ENCODE measurements at regions not wholly inside any gene's neighbourhood (a gene's known extent, or its start where the extent isn't known, plus 50 kb on each side); places are given as distances from the start of the nearest gene placed in this dataset.

DNA sequence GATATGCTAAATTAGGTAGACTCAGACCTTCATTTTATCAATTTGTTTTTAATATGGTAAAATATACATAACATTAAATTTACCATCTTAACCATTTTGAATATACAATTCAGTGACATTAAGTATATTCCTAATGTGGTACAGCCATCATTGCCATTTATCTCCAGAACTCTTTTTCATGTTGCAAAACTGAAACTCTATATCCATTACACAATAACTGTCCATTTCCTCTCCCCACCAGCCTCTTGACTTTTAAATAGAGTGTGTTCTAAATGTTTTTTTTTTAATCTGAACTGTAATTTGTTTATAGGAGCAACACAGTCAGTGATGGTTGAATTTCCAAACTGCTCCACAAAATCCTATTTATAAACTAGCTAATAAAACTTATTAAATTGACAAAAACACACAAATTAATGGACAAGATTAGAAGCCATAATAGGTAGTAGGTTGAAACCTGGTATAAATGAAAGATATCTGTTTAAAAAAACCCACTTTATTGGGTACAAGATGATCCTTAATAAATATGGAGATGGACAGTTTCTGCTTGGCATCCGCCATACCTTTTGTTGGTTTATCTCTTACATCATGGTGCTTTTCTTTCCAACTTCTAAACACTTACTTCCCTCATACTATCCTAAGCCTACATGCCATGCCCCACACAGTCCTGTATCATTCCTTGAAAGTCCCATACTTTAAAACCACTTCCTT, 142.4 kb downstream of the ZPLD1 start:
- H2AFZ ChIP-seq (ENCODE audit: low read length) = no peak overlapping the region
- H3K4me1 ChIP-seq (ENCODE audit: insufficient read depth, low read length) = no peaks in the 10 kb centered on the region
- no peak overlapping the region for H3K27ac ChIP-seq (ENCODE audit: low read depth, low read length)
- no peaks in the 10 kb centered on the region for H3K79me2 ChIP-seq (ENCODE audit: insufficient read depth, low read length)
- TF ChIP-seq, protein P1, sequence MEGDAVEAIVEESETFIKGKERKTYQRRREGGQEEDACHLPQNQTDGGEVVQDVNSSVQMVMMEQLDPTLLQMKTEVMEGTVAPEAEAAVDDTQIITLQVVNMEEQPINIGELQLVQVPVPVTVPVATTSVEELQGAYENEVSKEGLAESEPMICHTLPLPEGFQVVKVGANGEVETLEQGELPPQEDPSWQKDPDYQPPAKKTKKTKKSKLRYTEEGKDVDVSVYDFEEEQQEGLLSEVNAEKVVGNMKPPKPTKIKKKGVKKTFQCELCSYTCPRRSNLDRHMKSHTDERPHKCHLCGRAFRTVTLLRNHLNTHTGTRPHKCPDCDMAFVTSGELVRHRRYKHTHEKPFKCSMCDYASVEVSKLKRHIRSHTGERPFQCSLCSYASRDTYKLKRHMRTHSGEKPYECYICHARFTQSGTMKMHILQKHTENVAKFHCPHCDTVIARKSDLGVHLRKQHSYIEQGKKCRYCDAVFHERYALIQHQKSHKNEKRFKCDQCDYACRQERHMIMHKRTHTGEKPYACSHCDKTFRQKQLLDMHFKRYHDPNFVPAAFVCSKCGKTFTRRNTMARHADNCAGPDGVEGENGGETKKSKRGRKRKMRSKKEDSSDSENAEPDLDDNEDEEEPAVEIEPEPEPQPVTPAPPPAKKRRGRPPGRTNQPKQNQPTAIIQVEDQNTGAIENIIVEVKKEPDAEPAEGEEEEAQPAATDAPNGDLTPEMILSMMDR (IDR thresholded peaks at IDR 0.05; ENCODE audit: extremely low read depth, low read depth, low read length) = no peak
- DNase-seq (ENCODE audit: insufficient read length, low spot score, missing footprints) = peak; percentile 51
- no peak overlapping the region for H3K4me2 ChIP-seq (ENCODE audit: insufficient read depth, low read length)
- H3K36me3 ChIP-seq (ENCODE audit: insufficient read depth, low read length) = no peaks in the 10 kb centered on the region
- no peak overlapping the region for H3K4me3 ChIP-seq (ENCODE audit: insufficient read depth, low read length)
- H3K27me3 ChIP-seq (ENCODE audit: insufficient read depth, low read length) = no peaks in the 10 kb centered on the region
- H4K20me1 ChIP-seq (ENCODE audit: insufficient read depth, low read length) = no peaks in the 10 kb centered on the region
- no peaks in the 10 kb centered on the region for H3K9me3 ChIP-seq (ENCODE audit: low read depth, low read length)

GRCh38 chr3:102580760-102581159, 145.9 kb downstream of the ZPLD1 start:
- TF ChIP-seq, protein P1 (IDR thresholded peaks at IDR 0.05; ENCODE audit: extremely low read depth, low read depth, low read length) = no peak
- Histone ChIP-seq H2AFZ (ENCODE audit: low read length) (no peak overlapping the region), H3K4me3 (ENCODE audit: insufficient read depth, low read length) (no peak overlapping the region), H3K9me3 (ENCODE audit: low read depth, low read length) (no peaks in the 10 kb centered on the region), H3K27me3 (ENCODE audit: insufficient read depth, low read length) (no peaks in the 10 kb centered on the region), H3K79me2 (ENCODE audit: insufficient read depth, low read length) (no peaks in the 10 kb centered on the region), H4K20me1 (ENCODE audit: insufficient read depth, low read length) (no peaks in the 10 kb centered on the region), H3K27ac (ENCODE audit: low read depth, low read length) (no peak overlapping the region), H3K4me2 (ENCODE audit: insufficient read depth, low read length) (no peak overlapping the region), H3K4me1 (ENCODE audit: insufficient read depth, low read length) (no peaks in the 10 kb centered on the region), H3K36me3 (ENCODE audit: insufficient read depth, low read length) (no peaks in the 10 kb centered on the region)
- DNase-seq (ENCODE audit: insufficient read length, low spot score, missing footprints) = no peak

DNA sequence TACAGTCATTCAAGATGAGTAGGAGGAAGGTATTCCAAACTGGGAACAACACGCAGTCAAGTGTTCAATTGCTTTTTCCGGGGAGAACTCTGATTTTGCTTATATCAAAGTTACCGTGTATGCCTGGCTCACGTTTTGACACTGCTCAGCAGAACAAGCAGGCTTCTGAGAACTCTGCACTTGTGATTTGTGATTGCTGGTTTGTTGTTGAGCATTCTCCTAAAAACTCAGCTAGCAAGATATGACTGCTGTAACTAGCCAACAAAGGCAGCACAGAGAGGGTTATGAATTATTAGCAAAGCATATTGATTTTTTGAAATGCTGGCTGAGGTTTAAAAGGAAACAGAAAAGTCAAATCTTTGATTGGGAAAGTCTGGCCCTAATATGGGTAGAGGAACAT, 151.7 kb downstream of the ZPLD1 start:
- Histone ChIP-seq H3K27ac (ENCODE audit: low read depth, low read length) (no peak overlapping the region), H3K4me2 (ENCODE audit: insufficient read depth, low read length) (no peak overlapping the region), H3K79me2 (ENCODE audit: insufficient read depth, low read length) (no peaks in the 10 kb centered on the region), H3K9me3 (ENCODE audit: low read depth, low read length) (no peaks in the 10 kb centered on the region), H3K36me3 (ENCODE audit: insufficient read depth, low read length) (no peaks in the 10 kb centered on the region), H3K4me1 (ENCODE audit: insufficient read depth, low read length) (no peaks in the 10 kb centered on the region), H3K4me3 (ENCODE audit: insufficient read depth, low read length) (no peak overlapping the region), H3K27me3 (ENCODE audit: insufficient read depth, low read length) (no peaks in the 10 kb centered on the region), H2AFZ (ENCODE audit: low read length) (no peak overlapping the region), H4K20me1 (ENCODE audit: insufficient read depth, low read length) (no peaks in the 10 kb centered on the region)
- DNase-seq (ENCODE audit: insufficient read length, low spot score, missing footprints) = no peak
- TF ChIP-seq, protein P1 (IDR thresholded peaks at IDR 0.05; ENCODE audit: extremely low read depth, low read depth, low read length) = no peak

DNA sequence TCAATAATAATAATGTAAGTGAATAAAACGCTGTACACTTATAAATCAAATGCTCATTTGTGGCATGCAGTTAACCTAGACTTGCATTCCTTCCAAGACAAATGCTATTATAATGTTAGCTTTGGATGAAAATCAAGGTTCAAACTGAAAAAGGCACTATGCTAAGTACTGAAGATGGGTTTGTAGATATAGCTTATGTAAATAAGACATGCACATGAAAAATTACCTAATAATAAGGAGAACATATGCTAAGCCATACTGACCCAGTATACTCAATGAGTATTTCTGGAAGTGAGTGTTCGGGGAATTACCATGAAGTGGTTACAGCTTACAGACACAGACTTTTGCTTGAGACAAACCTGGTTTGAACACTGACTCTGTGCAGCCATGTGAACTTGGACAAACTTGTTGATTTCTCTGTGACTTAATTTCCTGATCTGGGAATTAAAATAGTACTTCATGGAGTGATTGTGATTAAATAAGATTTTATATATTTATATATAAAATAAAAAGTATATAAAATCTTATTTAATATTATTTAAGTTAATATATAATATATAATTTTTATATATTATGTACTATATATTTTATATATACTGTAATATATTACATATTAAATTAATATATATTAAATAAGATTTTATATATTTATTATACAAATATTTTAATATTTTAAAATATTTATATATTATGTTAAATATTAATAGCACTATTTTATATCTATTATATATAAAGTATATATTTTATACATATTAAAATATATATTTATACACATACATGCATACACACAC, 159.2 kb downstream of the ZPLD1 start:
- Histone ChIP-seq H3K27ac (ENCODE audit: low read depth, low read length) (no peak overlapping the region), H3K27me3 (ENCODE audit: insufficient read depth, low read length) (no peaks in the 10 kb centered on the region), H3K4me3 (ENCODE audit: insufficient read depth, low read length) (no peak overlapping the region), H3K36me3 (ENCODE audit: insufficient read depth, low read length) (no peaks in the 10 kb centered on the region), H2AFZ (ENCODE audit: low read length) (no peak overlapping the region), H3K4me1 (ENCODE audit: insufficient read depth, low read length) (no peaks in the 10 kb centered on the region), H4K20me1 (ENCODE audit: insufficient read depth, low read length) (no peaks in the 10 kb centered on the region), H3K4me2 (ENCODE audit: insufficient read depth, low read length) (no peak overlapping the region), H3K79me2 (ENCODE audit: insufficient read depth, low read length) (no peaks in the 10 kb centered on the region), H3K9me3 (ENCODE audit: low read depth, low read length) (no peaks in the 10 kb centered on the region)
- DNase-seq (ENCODE audit: insufficient read length, low spot score, missing footprints) = no peak
- TF ChIP-seq, protein P1 (IDR thresholded peaks at IDR 0.05; ENCODE audit: extremely low read depth, low read depth, low read length) = no peak

All from osteoblast (primary cell).